Astrocyte (in vitro differentiated cells and primary cell): ENCODE measurements at regions not wholly inside any gene's neighbourhood (a gene's known extent, or its start where the extent isn't known, plus 50 kb on each side); places are given as distances from the start of the nearest gene placed in this dataset.

Source experiments
- DNase-seq: peaks from one replicate; pipeline ENCODE4 v3.0.0-alpha.2; 2010; ENCODE audit warnings: low read depth
- FAIRE-seq: peaks from 2 replicates; lab custom pipeline; 2011; peaks lifted over from hg19 to GRCh38; lab: Jason Lieb, UNC
- H2AFZ ChIP-seq: 2 replicates; pipeline ENCODE4 v1.6.0; 2012; ENCODE audit warnings: low read depth, low read length, inconsistent platforms
- H3K27ac ChIP-seq: 2 replicates; pipeline ENCODE4 v1.5.1; 2011; ENCODE audit warnings: low read depth, low read length, inconsistent platforms
- H3K27me3 ChIP-seq: 2 replicates; pipeline ENCODE4 v1.6.0; 2011; ENCODE audit warnings: low read length, inconsistent platforms; ENCODE audit not compliant: insufficient read depth
- H3K36me3 ChIP-seq: 2 replicates; pipeline ENCODE4 v1.5.1; 2011; ENCODE audit warnings: low read length, inconsistent platforms; ENCODE audit not compliant: insufficient read depth
- H3K4me1 ChIP-seq: 2 replicates; pipeline ENCODE4 v1.5.1; 2011; ENCODE audit warnings: low read length, inconsistent platforms; ENCODE audit not compliant: insufficient read depth
- H3K4me2 ChIP-seq: 2 replicates; pipeline ENCODE4 v1.6.0; 2012; ENCODE audit warnings: low read length, inconsistent platforms
- H3K4me3 ChIP-seq: 2 replicates; pipeline ENCODE4 v1.5.1; 2011; ENCODE audit warnings: low read depth, mild to moderate bottlenecking, low read length, inconsistent platforms; ENCODE audit not compliant: insufficient read depth
- H3K79me2 ChIP-seq: 2 replicates; pipeline ENCODE4 v1.6.0; 2012; ENCODE audit warnings: mild to moderate bottlenecking, low read length, inconsistent platforms; ENCODE audit not compliant: insufficient read depth
- H3K9ac ChIP-seq: 2 replicates; pipeline ENCODE4 v1.6.0; 2012; ENCODE audit warnings: mild to moderate bottlenecking, low read length, inconsistent platforms
- H3K9me3 ChIP-seq: 2 replicates; pipeline ENCODE4 v1.5.1; 2012; ENCODE audit warnings: low read depth, mild to moderate bottlenecking, low read length, inconsistent platforms; ENCODE audit not compliant: insufficient read depth
- H4K20me1 ChIP-seq: 2 replicates; pipeline ENCODE4 v1.6.0; 2012; ENCODE audit warnings: low read length, inconsistent platforms; ENCODE audit not compliant: insufficient read depth
- H3K27ac Mint-ChIP-seq: one replicate; pipeline ENCODE4 v1.8.0; 2021; ENCODE audit warnings: mild to moderate bottlenecking, mixed read lengths; ENCODE audit not compliant: unreplicated experiment
- H3K27me3 Mint-ChIP-seq: one replicate; pipeline ENCODE4 v1.8.0; 2021; ENCODE audit warnings: low read depth, mixed read lengths; ENCODE audit not compliant: unreplicated experiment
- H3K36me3 Mint-ChIP-seq: one replicate; pipeline ENCODE4 v1.8.0; 2021; ENCODE audit warnings: low read depth, mixed read lengths; ENCODE audit not compliant: unreplicated experiment
- H3K4me1 Mint-ChIP-seq: one replicate; pipeline ENCODE4 v1.8.0; 2021; ENCODE audit warnings: low read depth, mixed read lengths; ENCODE audit not compliant: unreplicated experiment
- H3K4me3 Mint-ChIP-seq: one replicate; pipeline ENCODE4 v1.8.0; 2021; ENCODE audit warnings: mild to moderate bottlenecking, moderate library complexity, mixed read lengths; ENCODE audit not compliant: unreplicated experiment
- H3K9me3 Mint-ChIP-seq: one replicate; pipeline ENCODE4 v1.8.0; 2021; ENCODE audit warnings: mild to moderate bottlenecking, mixed read lengths; ENCODE audit not compliant: unreplicated experiment
- EZH2 ChIP-seq: IDR thresholded peaks from 2 replicates; pipeline ENCODE4 v1.6.1; 2012; ENCODE audit warnings: mild to moderate bottlenecking, low read length, inconsistent platforms; ENCODE audit not compliant: insufficient read depth
- TF ChIP-seq, protein P1 (sequence below): IDR thresholded peaks from 2 replicates; pipeline ENCODE4 v1.5.1; 2011; ENCODE audit warnings: low read depth, mild to moderate bottlenecking, inconsistent platforms, low read length, moderate library complexity; ENCODE audit not compliant: insufficient read depth

DNA sequence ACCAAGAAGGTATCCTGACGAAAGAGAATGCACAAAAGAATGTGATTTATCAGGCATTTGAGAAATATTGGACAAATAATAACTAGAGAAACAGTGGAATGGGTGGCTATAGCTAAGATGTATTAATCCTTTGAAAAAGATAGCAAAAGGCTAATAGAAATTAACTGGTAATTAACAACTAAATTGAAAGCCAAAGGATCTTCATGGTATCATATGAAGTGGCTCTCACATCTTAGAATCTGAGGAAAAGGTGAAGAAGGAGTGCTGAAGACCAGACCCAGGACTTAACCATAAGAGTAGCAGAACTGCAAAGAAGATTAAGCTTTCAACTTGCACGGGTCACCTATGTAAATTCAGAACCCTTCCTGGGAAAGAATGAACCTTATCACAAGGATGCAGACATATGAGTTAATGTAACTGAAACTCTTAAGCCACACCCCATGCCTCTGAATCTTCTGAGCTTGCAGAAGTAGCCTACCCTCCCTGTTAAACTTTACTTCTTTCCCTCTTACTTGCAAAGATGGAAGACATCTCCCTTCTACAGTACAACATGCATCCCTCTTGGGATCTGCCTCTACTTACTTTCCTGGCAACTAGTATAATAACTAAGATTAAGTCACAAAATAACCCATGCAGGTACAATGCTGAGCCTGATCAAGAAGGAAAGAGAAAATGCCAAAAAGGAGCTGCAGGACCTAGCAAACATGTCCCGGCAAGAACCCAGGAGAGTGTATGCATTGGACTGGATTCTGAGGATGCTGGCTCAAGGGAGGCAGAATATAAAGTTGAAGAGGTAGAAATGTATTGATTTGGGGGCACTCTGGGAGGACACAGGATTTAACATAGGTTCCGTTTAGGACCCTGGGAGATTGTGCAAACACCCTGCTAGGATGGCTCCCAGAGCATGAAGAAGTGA lies 395.5 kb upstream of the SLC30A5 start:
- Mint-ChIP-seq H3K4me3 (no peak overlapping the region), H3K36me3 (no peaks in the 10 kb centered on the region), H3K27ac (no peak overlapping the region), H3K4me1 (no peaks in the 10 kb centered on the region), H3K27me3 (no peaks in the 10 kb centered on the region), H3K9me3 (peaks cover 8% of the 10 kb centered on the region)
- no peak overlapping the region for H3K27ac ChIP-seq
- H3K27me3 ChIP-seq = no peaks in the 10 kb centered on the region
- DNase-seq (no peak), FAIRE-seq (no peak)
- no peaks in the 10 kb centered on the region for H4K20me1 ChIP-seq
- no peaks in the 10 kb centered on the region for H3K9me3 ChIP-seq
- TF ChIP-seq EZH2 = no peak
- TF ChIP-seq, protein P1, sequence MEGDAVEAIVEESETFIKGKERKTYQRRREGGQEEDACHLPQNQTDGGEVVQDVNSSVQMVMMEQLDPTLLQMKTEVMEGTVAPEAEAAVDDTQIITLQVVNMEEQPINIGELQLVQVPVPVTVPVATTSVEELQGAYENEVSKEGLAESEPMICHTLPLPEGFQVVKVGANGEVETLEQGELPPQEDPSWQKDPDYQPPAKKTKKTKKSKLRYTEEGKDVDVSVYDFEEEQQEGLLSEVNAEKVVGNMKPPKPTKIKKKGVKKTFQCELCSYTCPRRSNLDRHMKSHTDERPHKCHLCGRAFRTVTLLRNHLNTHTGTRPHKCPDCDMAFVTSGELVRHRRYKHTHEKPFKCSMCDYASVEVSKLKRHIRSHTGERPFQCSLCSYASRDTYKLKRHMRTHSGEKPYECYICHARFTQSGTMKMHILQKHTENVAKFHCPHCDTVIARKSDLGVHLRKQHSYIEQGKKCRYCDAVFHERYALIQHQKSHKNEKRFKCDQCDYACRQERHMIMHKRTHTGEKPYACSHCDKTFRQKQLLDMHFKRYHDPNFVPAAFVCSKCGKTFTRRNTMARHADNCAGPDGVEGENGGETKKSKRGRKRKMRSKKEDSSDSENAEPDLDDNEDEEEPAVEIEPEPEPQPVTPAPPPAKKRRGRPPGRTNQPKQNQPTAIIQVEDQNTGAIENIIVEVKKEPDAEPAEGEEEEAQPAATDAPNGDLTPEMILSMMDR = no peak
- no peak overlapping the region for H3K4me2 ChIP-seq
- no peak overlapping the region for H3K9ac ChIP-seq
- no peak overlapping the region for H2AFZ ChIP-seq
- no peaks in the 10 kb centered on the region for H3K79me2 ChIP-seq
- no peaks in the 10 kb centered on the region for H3K36me3 ChIP-seq
- no peaks in the 10 kb centered on the region for H3K4me1 ChIP-seq
- H3K4me3 ChIP-seq = no peak overlapping the region

- FAIRE-seq (no peak), DNase-seq (no peak)
- H2AFZ ChIP-seq = no peak overlapping the region
- H3K9me3 ChIP-seq = no peaks in the 10 kb centered on the region
- H3K4me2 ChIP-seq = no peak overlapping the region
- no peak overlapping the region for H3K27ac ChIP-seq
- no peak overlapping the region for H3K9ac ChIP-seq
- TF ChIP-seq EZH2 = no peak
- TF ChIP-seq, protein P1 = no peak
- H3K36me3 ChIP-seq = no peaks in the 10 kb centered on the region
- H3K27me3 ChIP-seq = no peaks in the 10 kb centered on the region
- no peaks in the 10 kb centered on the region for H3K4me1 ChIP-seq
- no peak overlapping the region for H3K4me3 Mint-ChIP-seq
- no peaks in the 10 kb centered on the region for H3K79me2 ChIP-seq
- no peaks in the 10 kb centered on the region for H3K36me3 Mint-ChIP-seq
- no peak overlapping the region for H3K4me3 ChIP-seq
- no peaks in the 10 kb centered on the region for H3K27me3 Mint-ChIP-seq
- no peaks in the 10 kb centered on the region for H4K20me1 ChIP-seq
- peaks cover 8% of the 10 kb centered on the region for H3K9me3 Mint-ChIP-seq
- no peak overlapping the region for H3K27ac Mint-ChIP-seq
- no peaks in the 10 kb centered on the region for H3K4me1 Mint-ChIP-seq
Observed at GRCh38 chr5:68699966-68700365, 393.8 kb upstream of the SLC30A5 start.

GRCh38 chr5:68707575-68707974 lies 386.2 kb upstream of the SLC30A5 start:
- Mint-ChIP-seq H3K27me3 (no peaks in the 10 kb centered on the region), H3K4me1 (peaks cover 17% of the 10 kb centered on the region), H3K4me3 (no peak overlapping the region), H3K27ac (no peak overlapping the region), H3K36me3 (no peaks in the 10 kb centered on the region), H3K9me3 (no peaks in the 10 kb centered on the region)
- H3K27me3 ChIP-seq = no peaks in the 10 kb centered on the region
- no peak overlapping the region for H3K4me2 ChIP-seq
- TF ChIP-seq, protein P1 = no peak
- TF ChIP-seq EZH2 = no peak
- FAIRE-seq (no peak), DNase-seq (no peak)
- H3K79me2 ChIP-seq = no peaks in the 10 kb centered on the region
- no peaks in the 10 kb centered on the region for H3K36me3 ChIP-seq
- H3K4me3 ChIP-seq = no peak overlapping the region
- H3K27ac ChIP-seq = no peak overlapping the region
- no peaks in the 10 kb centered on the region for H3K4me1 ChIP-seq
- H3K9ac ChIP-seq = no peak overlapping the region
- no peaks in the 10 kb centered on the region for H3K9me3 ChIP-seq
- H4K20me1 ChIP-seq = no peaks in the 10 kb centered on the region
- H2AFZ ChIP-seq = no peak overlapping the region
